Stimulated activated naive CD4-positive, alpha-beta T cell treated with Interleukin-2 at 50 U/mL for 16 hours (primary cell): ENCODE measurements at regions not wholly inside any gene's neighbourhood (a gene's known extent, or its start where the extent isn't known, plus 50 kb on each side); places are given as distances from the start of the nearest gene placed in this dataset.

Experiments used
- DNase-seq: peaks from one replicate; lab custom pipeline; 2025; lab: John Stamatoyannopoulos, UW

GRCh38 chr5:7955476-7955875 lies 86.5 kb downstream of the MTRR start:
- DNase-seq: no peak

DNA sequence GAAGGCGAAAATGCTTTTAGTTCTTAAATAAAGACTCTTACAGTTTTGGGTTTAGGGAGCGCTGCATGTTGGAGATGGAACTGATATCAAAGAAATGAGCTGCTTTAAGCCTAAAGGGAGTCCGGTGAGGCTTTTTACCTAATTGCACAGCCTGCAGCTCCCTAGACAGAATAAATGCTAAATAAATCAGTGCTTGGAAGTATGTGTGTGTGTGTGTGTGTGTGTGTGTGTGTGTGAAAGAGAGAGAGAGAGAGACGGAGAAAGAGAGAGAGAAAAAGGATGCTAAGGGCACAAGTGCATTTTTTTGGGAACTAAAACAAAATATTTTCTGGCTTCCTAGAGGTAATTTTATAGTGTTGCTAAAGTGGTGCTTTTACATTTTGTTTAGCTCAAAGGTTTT lies 88.4 kb downstream of the MTRR start:
- DNase-seq: no peak

DNA sequence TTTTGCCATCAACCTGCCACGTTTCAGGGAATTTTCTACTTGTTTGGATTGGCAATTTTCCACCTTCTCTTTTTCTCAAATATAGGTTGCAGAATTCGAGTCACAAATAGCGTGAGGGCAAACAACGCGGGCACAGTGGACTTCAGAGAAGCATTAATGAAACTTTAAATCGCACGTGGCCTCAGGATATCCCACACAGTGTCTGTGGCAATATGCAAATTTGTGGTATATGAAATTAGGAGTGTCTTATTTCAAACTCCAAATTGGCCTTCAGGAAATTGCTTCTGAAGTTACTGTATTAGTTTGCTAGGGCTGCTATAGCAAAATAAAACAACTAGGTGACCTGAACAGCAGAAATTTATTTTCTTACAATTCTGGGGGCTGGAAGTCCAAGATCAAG lies 91.2 kb downstream of the MTRR start:
- no peak for DNase-seq

GRCh38 chr5:7961540-7961939 lies 92.6 kb downstream of the MTRR start:
- no peak for DNase-seq

GRCh38 chr5:7970816-7971215 lies 101.9 kb downstream of the MTRR start:
- DNase-seq: no peak

GRCh38 chr5:7976411-7977190 lies 107.7 kb downstream of the MTRR start:
- no peak for DNase-seq

DNA sequence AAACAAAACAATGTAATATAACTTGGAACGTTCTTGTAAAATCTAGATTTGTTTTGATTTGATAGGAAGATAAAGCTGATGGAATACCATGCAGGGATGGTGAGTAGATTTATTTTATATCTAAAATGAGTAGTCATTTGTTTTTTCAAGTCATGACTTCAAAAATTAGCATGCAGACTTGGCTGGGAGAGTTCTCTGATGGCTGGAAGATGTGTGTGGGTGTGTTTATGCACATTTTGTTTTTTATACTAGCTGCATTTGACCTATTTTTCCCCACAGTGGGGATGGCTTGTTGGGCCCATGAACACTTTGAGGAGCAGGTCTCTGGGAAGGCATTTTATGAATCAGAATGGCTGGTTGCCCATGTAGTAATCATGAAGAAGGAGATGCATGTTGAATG lies 109.2 kb downstream of the MTRR start:
- no peak for DNase-seq

- DNase-seq: no peak
Observed at GRCh38 chr5:7978991-7979390, 110.0 kb downstream of the MTRR start.

- no peak for DNase-seq
Observed at GRCh38 chr5:7980881-7981280, 111.9 kb downstream of the MTRR start.

DNA sequence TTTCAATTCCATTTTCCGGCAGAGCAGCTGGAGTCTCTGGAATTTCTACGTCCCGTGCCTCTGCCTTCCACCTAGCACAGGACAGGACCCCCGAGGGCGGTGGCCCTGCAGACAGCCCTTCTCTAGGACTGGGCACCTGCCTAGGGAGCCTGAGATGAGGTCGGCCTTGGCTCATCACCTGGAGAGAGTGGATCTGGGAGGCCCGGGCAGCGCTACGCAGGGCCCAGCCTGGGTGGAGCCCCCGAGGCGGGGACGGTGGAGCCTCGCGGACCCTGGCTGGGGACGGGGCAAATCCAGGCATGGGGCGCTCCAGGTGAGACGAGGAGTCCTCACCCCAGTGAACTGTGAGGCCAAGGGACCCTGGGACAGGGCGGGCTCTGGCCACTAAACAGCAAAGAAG lies 114.5 kb downstream of the MTRR start:
- DNase-seq: no peak

- no peak for DNase-seq
Observed at GRCh38 chr5:7991125-7991821, 122.3 kb downstream of the MTRR start.

DNA sequence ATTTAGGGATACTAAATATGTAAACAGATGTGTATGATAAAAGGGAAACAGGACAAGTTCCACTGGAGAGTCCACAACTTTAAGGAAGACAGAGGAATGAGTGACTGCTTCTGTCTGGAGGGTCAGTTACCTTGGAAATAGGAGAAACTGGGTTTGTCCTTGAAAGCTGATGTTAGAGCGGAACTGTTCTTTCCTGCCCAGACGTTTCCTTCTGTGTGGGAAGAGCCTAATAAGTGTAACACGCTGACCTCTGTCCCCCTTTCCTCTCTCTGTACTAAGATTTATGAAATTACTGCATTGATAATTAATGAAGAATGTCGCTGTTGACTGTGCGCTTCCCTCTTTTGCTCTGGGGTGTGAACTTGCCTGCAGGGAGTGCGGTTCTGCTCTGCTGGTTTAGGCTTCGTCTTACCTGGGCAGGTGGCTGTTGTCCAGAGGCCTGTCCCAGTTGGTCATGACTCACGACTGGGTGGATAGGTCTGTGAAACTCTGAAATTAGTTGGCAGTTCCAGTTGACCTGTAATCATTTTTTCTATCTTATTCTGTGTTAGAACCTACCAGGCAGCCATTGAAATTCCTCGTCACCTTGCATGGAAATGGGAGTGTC lies 126.8 kb downstream of the MTRR start:
- DNase-seq: no peak

GRCh38 chr5:8005416-8005815 lies 136.5 kb downstream of the MTRR start:
- DNase-seq: no peak

- no peak for DNase-seq
Observed at GRCh38 chr5:8012131-8012977, 143.4 kb downstream of the MTRR start.

GRCh38 chr5:8013948-8014710 lies 145.2 kb downstream of the MTRR start:
- DNase-seq: no peak

- no peak for DNase-seq
Observed at GRCh38 chr5:8019719-8020218, 150.8 kb downstream of the MTRR start.

- DNase-seq: no peak
Observed at GRCh38 chr5:8020861-8021514, 152.0 kb downstream of the MTRR start.

- no peak for DNase-seq
Observed at GRCh38 chr5:8028243-8028642, 159.3 kb downstream of the MTRR start.

GRCh38 chr5:8033261-8033660 lies 164.3 kb downstream of the MTRR start:
- DNase-seq: no peak

- no peak for DNase-seq
Observed at GRCh38 chr5:8034852-8035251, 165.9 kb downstream of the MTRR start.

- DNase-seq: no peak
Observed at GRCh38 chr5:8048920-8049319, 180.0 kb downstream of the MTRR start.
